LNCaP clone FGC (cell line): ENCODE measurements at regions not wholly inside any gene's neighbourhood (a gene's known extent, or its start where the extent isn't known, plus 50 kb on each side); places are given as distances from the start of the nearest gene placed in this dataset.

Experiments
- DNase-seq: peaks from one replicate; pipeline ENCODE4 v3.0.0-alpha.2; 2011; ENCODE audit warnings: low read depth
- H3K4me3 ChIP-seq: 2 replicates; pipeline ENCODE4 v1.5.1; 2011; ENCODE audit warnings: mild to moderate bottlenecking, low read depth, low read length, control low read depth
- CTCF ChIP-seq: IDR thresholded peaks from 2 replicates; pipeline ENCODE4 v1.5.1; 2012; ENCODE audit warnings: mild to moderate bottlenecking; ENCODE audit not compliant: control insufficient read depth, insufficient read depth; ENCODE audit errors: extremely low read depth

- no peak overlapping the region for H3K4me3 ChIP-seq
- TF ChIP-seq CTCF = no peak
- no peak for DNase-seq
Measured at GRCh38 chr3:76361010-76361409, 575.7 kb upstream of the ZNF717 start.

DNA sequence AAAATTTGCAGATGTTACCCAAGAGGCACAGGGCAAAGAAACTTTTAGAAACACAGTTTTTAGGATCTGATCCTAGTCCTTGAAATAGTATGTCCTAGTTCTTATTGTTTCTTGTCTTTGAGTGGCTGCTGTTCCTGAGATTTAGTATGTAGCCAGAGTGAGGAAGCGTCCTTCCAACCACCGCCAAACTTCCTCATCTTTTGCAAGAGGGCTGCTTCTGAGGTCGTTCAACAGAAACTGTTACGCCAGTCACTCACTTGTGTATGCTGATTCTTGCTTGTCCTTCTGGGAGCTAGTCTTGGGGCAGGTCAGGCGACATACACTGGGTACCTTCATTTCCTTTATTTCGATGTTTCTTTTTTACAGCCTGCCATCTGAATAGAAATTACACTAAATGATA is 577.3 kb upstream of the ZNF717 start:
- H3K4me3 ChIP-seq = no peak overlapping the region
- TF ChIP-seq CTCF = no peak
- DNase-seq = no peak

DNA sequence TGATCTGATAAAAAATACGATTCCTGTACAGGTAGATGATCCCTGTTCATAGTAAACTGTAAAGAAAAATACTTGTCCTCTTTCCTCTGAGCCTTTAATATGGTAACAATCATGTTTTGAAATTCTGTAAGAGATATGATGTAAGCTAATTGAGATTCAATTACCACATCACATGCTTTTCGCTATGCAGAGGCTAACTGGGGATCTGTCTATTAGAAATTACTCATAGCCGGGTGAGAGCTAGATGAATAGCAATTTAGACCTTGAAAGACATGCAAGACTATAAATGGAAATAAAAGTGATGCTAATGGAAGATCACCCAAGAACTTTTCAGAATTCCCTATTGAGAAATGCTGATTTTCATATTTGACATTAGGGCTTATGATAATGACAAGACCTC is 579.9 kb upstream of the ZNF717 start:
- no peak overlapping the region for H3K4me3 ChIP-seq
- no peak for TF ChIP-seq CTCF
- no peak for DNase-seq

DNA sequence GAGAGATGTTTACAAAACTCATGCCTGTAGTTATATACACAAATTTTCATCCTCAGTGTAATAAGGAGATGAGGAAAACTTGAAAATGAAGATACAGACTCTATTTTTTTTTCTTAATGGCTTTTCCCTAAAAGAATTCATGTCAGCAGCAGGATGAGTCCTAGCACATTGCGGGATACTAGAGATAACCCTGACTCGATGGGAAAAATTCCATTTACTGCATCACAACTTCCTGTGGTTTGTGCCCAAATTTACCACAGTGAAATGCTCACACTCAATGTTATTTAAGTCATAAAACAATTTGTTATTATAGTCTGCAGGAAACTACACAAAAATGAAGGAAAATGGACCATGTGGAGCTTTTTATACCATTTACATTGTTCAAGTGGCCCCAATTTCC is 581.9 kb upstream of the ZNF717 start:
- no peak for TF ChIP-seq CTCF
- no peak overlapping the region for H3K4me3 ChIP-seq
- DNase-seq = no peak

DNA sequence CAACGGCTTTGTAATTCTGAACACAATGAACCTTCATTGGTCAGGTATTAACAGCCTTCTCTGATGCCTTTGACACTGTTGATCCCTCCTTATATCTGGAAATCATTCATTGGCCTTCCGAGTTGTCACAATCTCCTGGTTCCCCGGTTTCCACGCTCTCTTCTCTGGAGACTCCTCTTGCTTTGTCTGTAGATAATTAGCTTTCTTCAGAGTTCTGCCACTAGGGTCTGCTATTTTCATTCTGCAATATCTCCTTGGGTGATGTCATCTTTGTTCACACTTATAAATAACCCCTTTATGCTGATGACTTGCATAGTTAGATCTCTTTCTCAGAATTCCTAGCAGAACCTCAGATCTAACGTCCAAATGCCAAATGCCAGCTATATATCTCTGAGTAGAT is 583.8 kb upstream of the ZNF717 start:
- peak; percentile 28 for DNase-seq
- no peak overlapping the region for H3K4me3 ChIP-seq
- TF ChIP-seq CTCF = peak; percentile 78

GRCh38 chr3:76370749-76371520 is 585.6 kb upstream of the ZNF717 start:
- DNase-seq = no peak
- H3K4me3 ChIP-seq = no peak overlapping the region
- TF ChIP-seq CTCF = no peak

GRCh38 chr3:76372497-76372896 is 587.1 kb upstream of the ZNF717 start:
- DNase-seq = no peak
- no peak overlapping the region for H3K4me3 ChIP-seq
- no peak for TF ChIP-seq CTCF
